HepG2 (cell line): ENCODE measurements at regions not wholly inside any gene's neighbourhood (a gene's known extent, or its start where the extent isn't known, plus 50 kb on each side); places are given as distances from the start of the nearest gene placed in this dataset.

Source experiments
- ATAC-seq: fragments of 200-7000 bp; cut with Tn5 transposase; 3 replicates; pipeline ENCODE4 v1.9.1; 2020; ENCODE audit warnings: mild to moderate bottlenecking, moderate library complexity
- BruUV-seq: library from RNA; stranded (reverse); fragments of 400-500 nt; replicated peaks from 2 replicates; lab custom pipeline; 2021; lab: Mats Ljungman, UMichigan
- CTCF ChIA-PET: fragments of 300-600 bp; formaldehyde crosslinking; extraction: SDS; loops from one replicate; lab custom pipeline; 2021; ENCODE audit warnings: low total read pairs, inconsistent platforms, low intra/inter-chr PET ratio; lab: Yijun Ruan, JAX
- POLR2A ChIA-PET: fragments of 350-600 bp; sonication (Branson Sonifier 250); formaldehyde crosslinking; loops from one replicate; lab custom pipeline; 2020; ENCODE audit warnings: antibody characterized with exemption, inconsistent platforms; lab: Yijun Ruan, JAX
- DNase-seq: peaks from one replicate; pipeline ENCODE4 v3.0.0-alpha.2; 2015; ENCODE audit warnings: low spot score
- FAIRE-seq: peaks from 3 replicates; lab custom pipeline; 2011; peaks lifted over from hg19 to GRCh38; lab: Jason Lieb, UNC
- H2AFZ ChIP-seq: one replicate; pipeline ENCODE4 v1.6.1; 2011; ENCODE audit warnings: low read length, inconsistent platforms
- H3K27ac ChIP-seq: fragments of 300-600 bp; 3 replicates; pipeline ENCODE4 v1.8.0; 2011; ENCODE audit warnings: mixed run types, mild to moderate bottlenecking, mixed read lengths, low read length, inconsistent platforms; ENCODE audit not compliant: insufficient read depth; ENCODE audit errors: extremely low read length
- H3K27me3 ChIP-seq, 2 experiments: fragments of 200-600 bp in 1 of 2; 2 replicates in 1 of 2; 3 replicates in 1 of 2; pipeline versions ENCODE4 v1.6.0 to v1.8.0; 2011; ENCODE audit warnings: low read length in 2 of 2, mild to moderate bottlenecking in 2 of 2, moderate library complexity in 2 of 2, inconsistent platforms in 1 of 2; ENCODE audit not compliant: insufficient read depth in 2 of 2, control insufficient read depth in 1 of 2
- H3K36me3 ChIP-seq, 2 experiments: fragments of 200-600 bp in 1 of 2; replicated peaks in 1 of 2; 2 replicates in 1 of 2; 3 replicates in 1 of 2; pipeline versions ENCODE4 v1.5.1 to v1.8.0; 2011; ENCODE audit warnings: low read length in 2 of 2, inconsistent platforms in 1 of 2; ENCODE audit not compliant: insufficient read depth in 2 of 2, control insufficient read depth in 1 of 2
- H3K4me1 ChIP-seq: 2 replicates; pipeline ENCODE4 v1.5.1; 2012; ENCODE audit warnings: low read length, inconsistent platforms; ENCODE audit not compliant: insufficient read depth
- H3K4me2 ChIP-seq: 2 replicates; pipeline ENCODE4 v1.6.0; 2011; ENCODE audit warnings: low read depth, low read length, inconsistent platforms
- H3K4me3 ChIP-seq, 3 experiments: fragments of 200-600 bp in 1 of 3; sonication (generic), shearing (Covaris generic) in 1 of 3; replicated peaks in 1 of 3; 2 replicates each; pipeline ENCODE4 v1.5.1; 2011 to 2016; ENCODE audit warnings: low read length in 3 of 3, inconsistent platforms in 2 of 3, low read depth in 2 of 3, mild to moderate bottlenecking in 2 of 3, control low read depth in 1 of 3, mixed read lengths in 1 of 3; ENCODE audit not compliant: insufficient read depth in 1 of 3
- H3K79me2 ChIP-seq: one replicate; pipeline ENCODE4 v1.6.1; 2011; ENCODE audit warnings: low read length, inconsistent platforms; ENCODE audit not compliant: insufficient read depth
- H3K9ac ChIP-seq: 2 replicates; pipeline ENCODE4 v1.6.0; 2011; ENCODE audit warnings: mild to moderate bottlenecking, low read depth, low read length, inconsistent platforms; ENCODE audit not compliant: insufficient read depth
- H3K9me3 ChIP-seq: 2 replicates; pipeline ENCODE4 v1.5.1; 2012; ENCODE audit warnings: mild to moderate bottlenecking, low read length
- H4K20me1 ChIP-seq: 2 replicates; pipeline ENCODE4 v1.6.0; 2011; ENCODE audit warnings: inconsistent platforms, mild to moderate bottlenecking, low read length, moderate library complexity; ENCODE audit not compliant: insufficient read depth
- HHEX ChIP-seq: IDR thresholded peaks from 2 replicates; pipeline ENCODE4 v1.6.1; 2016; ENCODE audit warnings: control low read depth
- HMG20B ChIP-seq: conservative IDR thresholded peaks from 2 replicates; pipeline ENCODE4 v1.6.1; 2016; ENCODE audit warnings: missing genetic modification reagents, missing compliant biosample characterization
- HNRNPL ChIP-seq: fragments of 200-400 bp; formaldehyde crosslinking; IDR thresholded peaks from 2 replicates; pipeline ENCODE4 v1.6.1; 2017; ENCODE audit warnings: mild to moderate bottlenecking, low read depth, low read length
- PHF21A ChIP-seq: sonication (generic); formaldehyde crosslinking; IDR thresholded peaks from 2 replicates; pipeline ENCODE4 v1.5.0; 2020; ENCODE audit warnings: mild to moderate bottlenecking, missing genetic modification reagents
- PHF5A ChIP-seq: IDR thresholded peaks from one replicate; pipeline ENCODE4 v1.6.1; 2018; ENCODE audit warnings: low read depth, missing genetic modification reagents; ENCODE audit not compliant: unreplicated experiment
- ZBTB38 ChIP-seq: sonication (generic); formaldehyde crosslinking; IDR thresholded peaks from 2 replicates; pipeline ENCODE4 v1.5.1; 2020; ENCODE audit warnings: mild to moderate bottlenecking, missing genetic modification reagents
- ZNF160 ChIP-seq: sonication (generic); formaldehyde crosslinking; IDR thresholded peaks from 2 replicates; pipeline ENCODE4 v1.8.0; 2022; ENCODE audit warnings: mild to moderate bottlenecking, inconsistent platforms, missing genetic modification reagents
- ZNF501 ChIP-seq: sonication (generic); formaldehyde crosslinking; IDR thresholded peaks from 2 replicates; pipeline ENCODE4 v1.5.1; 2020; ENCODE audit warnings: mild to moderate bottlenecking, moderate library complexity, missing genetic modification reagents
- WGBS: methylation state at CpG from one replicate; pipeline ENCODE4 v1.1.6; 2017; ENCODE audit warnings: low lambda C conversion rate; 5-methylcytosine and 5-hydroxymethylcytosine counted together
- in situ Hi-C: cut with HindIII; loops from 2 replicates; pipeline ENCODE4 v1.10.0; 2017; ENCODE audit warnings: low pct_unique_long_range_greater_than_20kb; ENCODE audit not compliant: extremely low pct_ligation_motif_present
- intact Hi-C: fragments of 100-400 bp; cut with micrococcal nuclease; formaldehyde crosslinking; loops from one replicate; pipeline ENCODE4 v1.10.0; 2022; ENCODE audit not compliant: unreplicated experiment
- TF ChIP-seq, protein P1 (sequence below): sonication (generic); formaldehyde crosslinking; IDR thresholded peaks from 2 replicates; pipeline ENCODE4 v1.5.0; 2020; ENCODE audit warnings: mild to moderate bottlenecking, missing genetic modification reagents, borderline replicate concordance
- TF ChIP-seq, protein P2 (sequence below): sonication (generic); formaldehyde crosslinking; IDR thresholded peaks from 2 replicates; pipeline ENCODE4 v1.4.0; 2020; ENCODE audit warnings: missing genetic modification reagents
- TF ChIP-seq, protein P3 (sequence below): sonication (generic); formaldehyde crosslinking; IDR thresholded peaks from 2 replicates; pipeline ENCODE4 v1.4.0; 2020; ENCODE audit warnings: missing genetic modification reagents, borderline replicate concordance

DNA sequence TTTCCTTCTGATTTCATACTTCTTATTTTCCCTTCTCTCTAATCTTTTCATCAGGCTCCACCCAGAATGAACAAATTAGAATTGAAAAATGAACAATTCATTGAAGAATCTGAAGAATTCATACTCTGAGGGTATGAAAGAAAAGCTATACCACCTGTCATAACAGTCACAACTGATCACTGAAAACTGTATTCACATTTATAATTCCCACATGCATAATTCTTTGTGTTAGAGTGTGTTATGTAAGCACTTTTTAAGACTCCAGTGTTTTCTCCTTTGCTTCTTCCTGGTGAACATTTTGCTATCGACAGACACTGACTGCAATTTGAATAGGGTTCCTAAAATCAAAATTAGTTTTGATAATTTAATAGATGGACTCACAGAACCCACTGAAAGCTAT, 271.2 kb downstream of the SLC16A7 start:
- intact Hi-C loops = no loop called here

More for the DNA sequence above, 271.2 kb downstream of the SLC16A7 start:
- H3K4me3 ChIP-seq = no peak overlapping the region
- no peak overlapping the region for H3K4me2 ChIP-seq
- H3K9me3 ChIP-seq = peaks cover 18% of the 10 kb centered on the region
- in situ Hi-C loops = no loop called here
- H3K4me1 ChIP-seq = no peaks in the 10 kb centered on the region
- no peak for ATAC-seq
- H3K27me3 ChIP-seq = no peaks in the 10 kb centered on the region; a peak in 1 of 5 replicates
- ChIA-PET POLR2A (no interaction called here), CTCF (no interaction called here)
- no TSS peak for BruUV-seq
- TF ChIP-seq PHF21A (CRISPR knock-in tag) (no peak), HHEX (CRISPR knock-in tag) (no peak), ZBTB38 (no peak), PHF5A (no peak), HNRNPL (no peak), ZNF501 (no peak), ZNF160 (CRISPR knock-in tag) (no peak), HMG20B (no peak)
- TF ChIP-seq, protein P1, sequence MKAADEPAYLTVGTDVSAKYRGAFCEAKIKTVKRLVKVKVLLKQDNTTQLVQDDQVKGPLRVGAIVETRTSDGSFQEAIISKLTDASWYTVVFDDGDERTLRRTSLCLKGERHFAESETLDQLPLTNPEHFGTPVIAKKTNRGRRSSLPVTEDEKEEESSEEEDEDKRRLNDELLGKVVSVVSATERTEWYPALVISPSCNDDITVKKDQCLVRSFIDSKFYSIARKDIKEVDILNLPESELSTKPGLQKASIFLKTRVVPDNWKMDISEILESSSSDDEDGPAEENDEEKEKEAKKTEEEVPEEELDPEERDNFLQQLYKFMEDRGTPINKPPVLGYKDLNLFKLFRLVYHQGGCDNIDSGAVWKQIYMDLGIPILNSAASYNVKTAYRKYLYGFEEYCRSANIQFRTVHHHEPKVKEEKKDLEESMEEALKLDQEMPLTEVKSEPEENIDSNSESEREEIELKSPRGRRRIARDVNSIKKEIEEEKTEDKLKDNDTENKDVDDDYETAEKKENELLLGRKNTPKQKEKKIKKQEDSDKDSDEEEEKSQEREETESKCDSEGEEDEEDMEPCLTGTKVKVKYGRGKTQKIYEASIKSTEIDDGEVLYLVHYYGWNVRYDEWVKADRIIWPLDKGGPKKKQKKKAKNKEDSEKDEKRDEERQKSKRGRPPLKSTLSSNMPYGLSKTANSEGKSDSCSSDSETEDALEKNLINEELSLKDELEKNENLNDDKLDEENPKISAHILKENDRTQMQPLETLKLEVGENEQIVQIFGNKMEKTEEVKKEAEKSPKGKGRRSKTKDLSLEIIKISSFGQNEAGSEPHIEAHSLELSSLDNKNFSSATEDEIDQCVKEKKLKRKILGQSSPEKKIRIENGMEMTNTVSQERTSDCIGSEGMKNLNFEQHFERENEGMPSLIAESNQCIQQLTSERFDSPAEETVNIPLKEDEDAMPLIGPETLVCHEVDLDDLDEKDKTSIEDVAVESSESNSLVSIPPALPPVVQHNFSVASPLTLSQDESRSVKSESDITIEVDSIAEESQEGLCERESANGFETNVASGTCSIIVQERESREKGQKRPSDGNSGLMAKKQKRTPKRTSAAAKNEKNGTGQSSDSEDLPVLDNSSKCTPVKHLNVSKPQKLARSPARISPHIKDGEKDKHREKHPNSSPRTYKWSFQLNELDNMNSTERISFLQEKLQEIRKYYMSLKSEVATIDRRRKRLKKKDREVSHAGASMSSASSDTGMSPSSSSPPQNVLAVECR (CRISPR knock-in tag) = no peak
- TF ChIP-seq, protein P2, sequence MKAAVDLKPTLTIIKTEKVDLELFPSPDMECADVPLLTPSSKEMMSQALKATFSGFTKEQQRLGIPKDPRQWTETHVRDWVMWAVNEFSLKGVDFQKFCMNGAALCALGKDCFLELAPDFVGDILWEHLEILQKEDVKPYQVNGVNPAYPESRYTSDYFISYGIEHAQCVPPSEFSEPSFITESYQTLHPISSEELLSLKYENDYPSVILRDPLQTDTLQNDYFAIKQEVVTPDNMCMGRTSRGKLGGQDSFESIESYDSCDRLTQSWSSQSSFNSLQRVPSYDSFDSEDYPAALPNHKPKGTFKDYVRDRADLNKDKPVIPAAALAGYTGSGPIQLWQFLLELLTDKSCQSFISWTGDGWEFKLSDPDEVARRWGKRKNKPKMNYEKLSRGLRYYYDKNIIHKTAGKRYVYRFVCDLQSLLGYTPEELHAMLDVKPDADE (CRISPR knock-in tag) = no peak
- TF ChIP-seq, protein P3, sequence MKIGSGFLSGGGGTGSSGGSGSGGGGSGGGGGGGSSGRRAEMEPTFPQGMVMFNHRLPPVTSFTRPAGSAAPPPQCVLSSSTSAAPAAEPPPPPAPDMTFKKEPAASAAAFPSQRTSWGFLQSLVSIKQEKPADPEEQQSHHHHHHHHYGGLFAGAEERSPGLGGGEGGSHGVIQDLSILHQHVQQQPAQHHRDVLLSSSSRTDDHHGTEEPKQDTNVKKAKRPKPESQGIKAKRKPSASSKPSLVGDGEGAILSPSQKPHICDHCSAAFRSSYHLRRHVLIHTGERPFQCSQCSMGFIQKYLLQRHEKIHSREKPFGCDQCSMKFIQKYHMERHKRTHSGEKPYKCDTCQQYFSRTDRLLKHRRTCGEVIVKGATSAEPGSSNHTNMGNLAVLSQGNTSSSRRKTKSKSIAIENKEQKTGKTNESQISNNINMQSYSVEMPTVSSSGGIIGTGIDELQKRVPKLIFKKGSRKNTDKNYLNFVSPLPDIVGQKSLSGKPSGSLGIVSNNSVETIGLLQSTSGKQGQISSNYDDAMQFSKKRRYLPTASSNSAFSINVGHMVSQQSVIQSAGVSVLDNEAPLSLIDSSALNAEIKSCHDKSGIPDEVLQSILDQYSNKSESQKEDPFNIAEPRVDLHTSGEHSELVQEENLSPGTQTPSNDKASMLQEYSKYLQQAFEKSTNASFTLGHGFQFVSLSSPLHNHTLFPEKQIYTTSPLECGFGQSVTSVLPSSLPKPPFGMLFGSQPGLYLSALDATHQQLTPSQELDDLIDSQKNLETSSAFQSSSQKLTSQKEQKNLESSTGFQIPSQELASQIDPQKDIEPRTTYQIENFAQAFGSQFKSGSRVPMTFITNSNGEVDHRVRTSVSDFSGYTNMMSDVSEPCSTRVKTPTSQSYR = no peak
- no peak for FAIRE-seq
- WGBS = 0% methylated on average over 1 of the region's 1 CpG
- no peak overlapping the region for H3K9ac ChIP-seq
- H3K36me3 ChIP-seq = no peaks in the 10 kb centered on the region
- no peak for DNase-seq
- no peak overlapping the region for H2AFZ ChIP-seq
- H4K20me1 ChIP-seq = no peaks in the 10 kb centered on the region
- no peak overlapping the region for H3K27ac ChIP-seq
- H3K79me2 ChIP-seq = no peaks in the 10 kb centered on the region
